ENCODE measurements at regions not wholly inside any gene's neighbourhood (a gene's known extent, or its start where the extent isn't known, plus 50 kb on each side); places are given as distances from the start of the nearest gene placed in this dataset.

DNA sequence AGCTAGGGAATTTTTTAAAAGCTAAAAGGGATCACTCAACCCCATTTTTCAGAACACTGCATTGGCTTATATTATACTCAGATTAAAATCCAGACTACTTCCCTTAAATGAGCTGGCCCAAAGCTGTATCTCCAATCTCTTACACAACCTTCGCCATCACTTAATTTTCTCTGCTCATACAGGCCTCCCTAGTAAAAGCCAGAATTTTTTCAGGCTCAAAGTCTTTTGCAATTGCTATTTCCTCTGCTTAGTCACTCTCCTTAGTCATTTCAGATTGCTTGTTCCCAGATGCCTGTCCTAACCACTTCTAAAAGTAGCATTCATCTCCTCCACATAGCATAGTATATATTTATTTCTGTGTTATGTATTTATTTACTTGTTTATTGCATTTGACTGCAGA, 1587.9 kb upstream of the ADGRL3 start:
- H3K4me1 Mint-ChIP-seq: peaks cover under 1% of the 10 kb centered on the region; the same call in 1 of the 2 replicates
- H3K9me3 Mint-ChIP-seq: peaks cover 7% of the 10 kb centered on the region
- POLR2A ChIA-PET: no interaction called here
- no peak overlapping the region for H3K4me3 Mint-ChIP-seq
- ATAC-seq (no peak), DNase-seq (ENCODE audit: low spot score) (no peak)
- H3K27me3 Mint-ChIP-seq (ENCODE audit: low read depth): no peaks in the 10 kb centered on the region
- CTCF ChIA-PET: no interaction called here
- H3K36me3 Mint-ChIP-seq: no peaks in the 10 kb centered on the region
- no peak overlapping the region for H3K27ac Mint-ChIP-seq
- TF ChIP-seq ZNF232 (CRISPR knock-in tag; IDR thresholded peaks at IDR 0.05) (no peak), SOX15 (CRISPR knock-in tag; IDR thresholded peaks at IDR 0.05) (no peak), JAZF1 (CRISPR knock-in tag; IDR thresholded peaks at IDR 0.05) (no peak), OVOL2 (CRISPR knock-in tag; IDR thresholded peaks at IDR 0.05; ENCODE audit: borderline replicate concordance) (no peak), GRHL2 (CRISPR knock-in tag; IDR thresholded peaks at IDR 0.05; ENCODE audit: insufficient replicate concordance, severe bottlenecking) (no peak), ZNF423 (CRISPR knock-in tag; IDR thresholded peaks at IDR 0.05) (no peak), ELF4 (CRISPR knock-in tag; IDR thresholded peaks at IDR 0.05; ENCODE audit: low read depth) (no peak), NR2C2 (CRISPR knock-in tag; IDR thresholded peaks at IDR 0.05) (no peak), GTF2I (CRISPR knock-in tag; conservative IDR thresholded peaks at IDR 0.05) (no peak), ZNF219 (CRISPR knock-in tag; IDR thresholded peaks at IDR 0.05; ENCODE audit: borderline replicate concordance) (no peak), RORB (CRISPR knock-in tag; IDR thresholded peaks at IDR 0.05) (no peak), TP53 (CRISPR knock-in tag; IDR thresholded peaks at IDR 0.05) (no peak)
- TF ChIP-seq, protein P1, sequence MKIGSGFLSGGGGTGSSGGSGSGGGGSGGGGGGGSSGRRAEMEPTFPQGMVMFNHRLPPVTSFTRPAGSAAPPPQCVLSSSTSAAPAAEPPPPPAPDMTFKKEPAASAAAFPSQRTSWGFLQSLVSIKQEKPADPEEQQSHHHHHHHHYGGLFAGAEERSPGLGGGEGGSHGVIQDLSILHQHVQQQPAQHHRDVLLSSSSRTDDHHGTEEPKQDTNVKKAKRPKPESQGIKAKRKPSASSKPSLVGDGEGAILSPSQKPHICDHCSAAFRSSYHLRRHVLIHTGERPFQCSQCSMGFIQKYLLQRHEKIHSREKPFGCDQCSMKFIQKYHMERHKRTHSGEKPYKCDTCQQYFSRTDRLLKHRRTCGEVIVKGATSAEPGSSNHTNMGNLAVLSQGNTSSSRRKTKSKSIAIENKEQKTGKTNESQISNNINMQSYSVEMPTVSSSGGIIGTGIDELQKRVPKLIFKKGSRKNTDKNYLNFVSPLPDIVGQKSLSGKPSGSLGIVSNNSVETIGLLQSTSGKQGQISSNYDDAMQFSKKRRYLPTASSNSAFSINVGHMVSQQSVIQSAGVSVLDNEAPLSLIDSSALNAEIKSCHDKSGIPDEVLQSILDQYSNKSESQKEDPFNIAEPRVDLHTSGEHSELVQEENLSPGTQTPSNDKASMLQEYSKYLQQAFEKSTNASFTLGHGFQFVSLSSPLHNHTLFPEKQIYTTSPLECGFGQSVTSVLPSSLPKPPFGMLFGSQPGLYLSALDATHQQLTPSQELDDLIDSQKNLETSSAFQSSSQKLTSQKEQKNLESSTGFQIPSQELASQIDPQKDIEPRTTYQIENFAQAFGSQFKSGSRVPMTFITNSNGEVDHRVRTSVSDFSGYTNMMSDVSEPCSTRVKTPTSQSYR (CRISPR knock-in tag; IDR thresholded peaks at IDR 0.05): no peak
- TF ChIP-seq, protein P2, sequence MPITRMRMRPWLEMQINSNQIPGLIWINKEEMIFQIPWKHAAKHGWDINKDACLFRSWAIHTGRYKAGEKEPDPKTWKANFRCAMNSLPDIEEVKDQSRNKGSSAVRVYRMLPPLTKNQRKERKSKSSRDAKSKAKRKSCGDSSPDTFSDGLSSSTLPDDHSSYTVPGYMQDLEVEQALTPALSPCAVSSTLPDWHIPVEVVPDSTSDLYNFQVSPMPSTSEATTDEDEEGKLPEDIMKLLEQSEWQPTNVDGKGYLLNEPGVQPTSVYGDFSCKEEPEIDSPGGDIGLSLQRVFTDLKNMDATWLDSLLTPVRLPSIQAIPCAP (CRISPR knock-in tag; IDR thresholded peaks at IDR 0.05): no peak
- TF ChIP-seq, protein P3, sequence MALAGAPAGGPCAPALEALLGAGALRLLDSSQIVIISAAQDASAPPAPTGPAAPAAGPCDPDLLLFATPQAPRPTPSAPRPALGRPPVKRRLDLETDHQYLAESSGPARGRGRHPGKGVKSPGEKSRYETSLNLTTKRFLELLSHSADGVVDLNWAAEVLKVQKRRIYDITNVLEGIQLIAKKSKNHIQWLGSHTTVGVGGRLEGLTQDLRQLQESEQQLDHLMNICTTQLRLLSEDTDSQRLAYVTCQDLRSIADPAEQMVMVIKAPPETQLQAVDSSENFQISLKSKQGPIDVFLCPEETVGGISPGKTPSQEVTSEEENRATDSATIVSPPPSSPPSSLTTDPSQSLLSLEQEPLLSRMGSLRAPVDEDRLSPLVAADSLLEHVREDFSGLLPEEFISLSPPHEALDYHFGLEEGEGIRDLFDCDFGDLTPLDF (CRISPR knock-in tag; IDR thresholded peaks at IDR 0.05): no peak
- TF ChIP-seq, protein P4, sequence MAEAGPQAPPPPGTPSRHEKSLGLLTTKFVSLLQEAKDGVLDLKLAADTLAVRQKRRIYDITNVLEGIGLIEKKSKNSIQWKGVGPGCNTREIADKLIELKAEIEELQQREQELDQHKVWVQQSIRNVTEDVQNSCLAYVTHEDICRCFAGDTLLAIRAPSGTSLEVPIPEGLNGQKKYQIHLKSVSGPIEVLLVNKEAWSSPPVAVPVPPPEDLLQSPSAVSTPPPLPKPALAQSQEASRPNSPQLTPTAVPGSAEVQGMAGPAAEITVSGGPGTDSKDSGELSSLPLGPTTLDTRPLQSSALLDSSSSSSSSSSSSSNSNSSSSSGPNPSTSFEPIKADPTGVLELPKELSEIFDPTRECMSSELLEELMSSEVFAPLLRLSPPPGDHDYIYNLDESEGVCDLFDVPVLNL (CRISPR knock-in tag; IDR thresholded peaks at IDR 0.05; ENCODE audit: borderline replicate concordance, low read depth): no peak

DNA sequence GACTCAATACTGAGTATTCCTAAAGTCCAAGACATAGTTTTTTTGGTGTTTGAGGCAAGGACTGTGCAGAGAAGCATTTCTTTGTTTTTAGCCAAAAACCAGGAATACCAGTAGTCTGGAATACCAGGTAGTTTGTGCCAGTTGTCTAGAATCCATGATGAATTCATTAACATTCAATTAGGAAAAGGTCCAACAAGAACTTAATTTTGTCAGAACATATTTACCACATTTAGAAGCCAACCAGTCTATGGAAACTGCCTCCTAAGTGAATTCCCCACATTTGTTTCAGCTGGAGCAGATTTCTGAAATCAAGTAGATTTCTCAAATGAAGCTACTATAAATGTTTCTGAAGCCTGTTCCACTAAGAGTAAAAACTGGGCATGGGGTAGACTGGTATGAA, 1584.8 kb upstream of the ADGRL3 start:
- H3K9me3 Mint-ChIP-seq: peaks cover 7% of the 10 kb centered on the region
- H3K4me1 Mint-ChIP-seq: peaks cover 9% of the 10 kb centered on the region
- no peaks in the 10 kb centered on the region for H3K27me3 Mint-ChIP-seq (ENCODE audit: low read depth)
- H3K4me3 Mint-ChIP-seq: no peak overlapping the region
- no peak for ATAC-seq
- DNase-seq (ENCODE audit: low spot score): no peak
- POLR2A ChIA-PET: no interaction called here
- no peak overlapping the region for H3K27ac Mint-ChIP-seq
- no peaks in the 10 kb centered on the region for H3K36me3 Mint-ChIP-seq
- CTCF ChIA-PET: no interaction called here
- TF ChIP-seq, protein P5, sequence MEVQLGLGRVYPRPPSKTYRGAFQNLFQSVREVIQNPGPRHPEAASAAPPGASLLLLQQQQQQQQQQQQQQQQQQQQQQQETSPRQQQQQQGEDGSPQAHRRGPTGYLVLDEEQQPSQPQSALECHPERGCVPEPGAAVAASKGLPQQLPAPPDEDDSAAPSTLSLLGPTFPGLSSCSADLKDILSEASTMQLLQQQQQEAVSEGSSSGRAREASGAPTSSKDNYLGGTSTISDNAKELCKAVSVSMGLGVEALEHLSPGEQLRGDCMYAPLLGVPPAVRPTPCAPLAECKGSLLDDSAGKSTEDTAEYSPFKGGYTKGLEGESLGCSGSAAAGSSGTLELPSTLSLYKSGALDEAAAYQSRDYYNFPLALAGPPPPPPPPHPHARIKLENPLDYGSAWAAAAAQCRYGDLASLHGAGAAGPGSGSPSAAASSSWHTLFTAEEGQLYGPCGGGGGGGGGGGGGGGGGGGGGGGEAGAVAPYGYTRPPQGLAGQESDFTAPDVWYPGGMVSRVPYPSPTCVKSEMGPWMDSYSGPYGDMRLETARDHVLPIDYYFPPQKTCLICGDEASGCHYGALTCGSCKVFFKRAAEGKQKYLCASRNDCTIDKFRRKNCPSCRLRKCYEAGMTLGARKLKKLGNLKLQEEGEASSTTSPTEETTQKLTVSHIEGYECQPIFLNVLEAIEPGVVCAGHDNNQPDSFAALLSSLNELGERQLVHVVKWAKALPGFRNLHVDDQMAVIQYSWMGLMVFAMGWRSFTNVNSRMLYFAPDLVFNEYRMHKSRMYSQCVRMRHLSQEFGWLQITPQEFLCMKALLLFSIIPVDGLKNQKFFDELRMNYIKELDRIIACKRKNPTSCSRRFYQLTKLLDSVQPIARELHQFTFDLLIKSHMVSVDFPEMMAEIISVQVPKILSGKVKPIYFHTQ (CRISPR knock-in tag; IDR thresholded peaks at IDR 0.05): no peak
- TF ChIP-seq FOXP1 (CRISPR knock-in tag; IDR thresholded peaks at IDR 0.05; ENCODE audit: borderline replicate concordance): no peak
- TF ChIP-seq, protein P6, sequence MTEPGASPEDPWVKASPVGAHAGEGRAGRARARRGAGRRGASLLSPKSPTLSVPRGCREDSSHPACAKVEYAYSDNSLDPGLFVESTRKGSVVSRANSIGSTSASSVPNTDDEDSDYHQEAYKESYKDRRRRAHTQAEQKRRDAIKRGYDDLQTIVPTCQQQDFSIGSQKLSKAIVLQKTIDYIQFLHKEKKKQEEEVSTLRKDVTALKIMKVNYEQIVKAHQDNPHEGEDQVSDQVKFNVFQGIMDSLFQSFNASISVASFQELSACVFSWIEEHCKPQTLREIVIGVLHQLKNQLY (CRISPR knock-in tag; IDR thresholded peaks at IDR 0.05): no peak
- TF ChIP-seq, protein P7, sequence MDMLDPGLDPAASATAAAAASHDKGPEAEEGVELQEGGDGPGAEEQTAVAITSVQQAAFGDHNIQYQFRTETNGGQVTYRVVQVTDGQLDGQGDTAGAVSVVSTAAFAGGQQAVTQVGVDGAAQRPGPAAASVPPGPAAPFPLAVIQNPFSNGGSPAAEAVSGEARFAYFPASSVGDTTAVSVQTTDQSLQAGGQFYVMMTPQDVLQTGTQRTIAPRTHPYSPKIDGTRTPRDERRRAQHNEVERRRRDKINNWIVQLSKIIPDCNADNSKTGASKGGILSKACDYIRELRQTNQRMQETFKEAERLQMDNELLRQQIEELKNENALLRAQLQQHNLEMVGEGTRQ (CRISPR knock-in tag; IDR thresholded peaks at IDR 0.05): no peak
- TF ChIP-seq, protein P8, sequence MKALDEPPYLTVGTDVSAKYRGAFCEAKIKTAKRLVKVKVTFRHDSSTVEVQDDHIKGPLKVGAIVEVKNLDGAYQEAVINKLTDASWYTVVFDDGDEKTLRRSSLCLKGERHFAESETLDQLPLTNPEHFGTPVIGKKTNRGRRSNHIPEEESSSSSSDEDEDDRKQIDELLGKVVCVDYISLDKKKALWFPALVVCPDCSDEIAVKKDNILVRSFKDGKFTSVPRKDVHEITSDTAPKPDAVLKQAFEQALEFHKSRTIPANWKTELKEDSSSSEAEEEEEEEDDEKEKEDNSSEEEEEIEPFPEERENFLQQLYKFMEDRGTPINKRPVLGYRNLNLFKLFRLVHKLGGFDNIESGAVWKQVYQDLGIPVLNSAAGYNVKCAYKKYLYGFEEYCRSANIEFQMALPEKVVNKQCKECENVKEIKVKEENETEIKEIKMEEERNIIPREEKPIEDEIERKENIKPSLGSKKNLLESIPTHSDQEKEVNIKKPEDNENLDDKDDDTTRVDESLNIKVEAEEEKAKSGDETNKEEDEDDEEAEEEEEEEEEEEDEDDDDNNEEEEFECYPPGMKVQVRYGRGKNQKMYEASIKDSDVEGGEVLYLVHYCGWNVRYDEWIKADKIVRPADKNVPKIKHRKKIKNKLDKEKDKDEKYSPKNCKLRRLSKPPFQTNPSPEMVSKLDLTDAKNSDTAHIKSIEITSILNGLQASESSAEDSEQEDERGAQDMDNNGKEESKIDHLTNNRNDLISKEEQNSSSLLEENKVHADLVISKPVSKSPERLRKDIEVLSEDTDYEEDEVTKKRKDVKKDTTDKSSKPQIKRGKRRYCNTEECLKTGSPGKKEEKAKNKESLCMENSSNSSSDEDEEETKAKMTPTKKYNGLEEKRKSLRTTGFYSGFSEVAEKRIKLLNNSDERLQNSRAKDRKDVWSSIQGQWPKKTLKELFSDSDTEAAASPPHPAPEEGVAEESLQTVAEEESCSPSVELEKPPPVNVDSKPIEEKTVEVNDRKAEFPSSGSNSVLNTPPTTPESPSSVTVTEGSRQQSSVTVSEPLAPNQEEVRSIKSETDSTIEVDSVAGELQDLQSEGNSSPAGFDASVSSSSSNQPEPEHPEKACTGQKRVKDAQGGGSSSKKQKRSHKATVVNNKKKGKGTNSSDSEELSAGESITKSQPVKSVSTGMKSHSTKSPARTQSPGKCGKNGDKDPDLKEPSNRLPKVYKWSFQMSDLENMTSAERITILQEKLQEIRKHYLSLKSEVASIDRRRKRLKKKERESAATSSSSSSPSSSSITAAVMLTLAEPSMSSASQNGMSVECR (CRISPR knock-in tag; IDR thresholded peaks at IDR 0.05; ENCODE audit: borderline replicate concordance): no peak

Measured in WTC11 (cell line).